Gastrocnemius medialis (tissue), 4 donors: ENCODE measurements at regions not wholly inside any gene's neighbourhood (a gene's known extent, or its start where the extent isn't known, plus 50 kb on each side); places are given as distances from the start of the nearest gene placed in this dataset.

Experiments used
- POLR2A ChIP-seq, 2 donors: fragments of 450-650 bp; IDR thresholded peaks; one replicate each; pipeline ENCODE4 v1.6.1; 2017; ENCODE audit warnings: antibody characterized with exemption in 2 of 2, mild to moderate bottlenecking in 2 of 2, moderate library complexity in 2 of 2
- TF ChIP-seq, protein P1 (sequence below), 5 experiments: fragments of 450-650 bp in 3 of 5; fragments of 200-600 bp in 2 of 5; sonication (generic) in 2 of 5; IDR thresholded peaks in 4 of 5; conservative IDR thresholded peaks in 1 of 5; 1 replicate in 4 of 5; 2 replicates in 1 of 5; pipeline ENCODE4 v1.5.1; 2016 to 2019; ENCODE audit warnings: antibody characterized with exemption in 5 of 5, mild to moderate bottlenecking in 3 of 5, moderate library complexity in 3 of 5

DNA sequence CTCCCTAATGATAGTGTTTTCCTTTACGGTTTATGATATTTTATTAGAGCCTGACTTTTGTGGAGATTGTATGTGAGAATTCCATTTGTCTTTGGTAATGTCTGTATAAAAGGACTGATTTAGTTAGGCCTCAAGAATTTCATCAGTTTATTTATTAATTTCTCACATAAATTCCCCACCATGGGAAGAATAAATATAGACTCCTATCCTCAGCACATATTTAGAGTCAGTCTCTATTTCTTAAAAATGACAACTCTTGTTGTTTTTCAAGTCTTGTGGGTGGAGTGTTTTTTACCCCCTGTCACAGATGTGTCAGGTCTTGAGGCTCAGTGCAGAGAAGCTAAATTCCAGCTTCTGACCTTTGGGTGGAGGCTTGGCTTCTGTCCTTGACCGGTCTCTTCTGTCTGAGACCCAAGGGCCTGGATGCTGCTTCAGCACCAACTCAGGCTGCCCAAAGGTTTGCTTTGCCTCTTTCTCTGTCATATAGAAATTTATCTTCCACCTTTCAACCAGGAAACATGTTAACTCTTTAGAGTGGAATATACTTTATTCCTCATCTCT, 117.3 kb upstream of the INHBA start:
- TF ChIP-seq, protein P1, sequence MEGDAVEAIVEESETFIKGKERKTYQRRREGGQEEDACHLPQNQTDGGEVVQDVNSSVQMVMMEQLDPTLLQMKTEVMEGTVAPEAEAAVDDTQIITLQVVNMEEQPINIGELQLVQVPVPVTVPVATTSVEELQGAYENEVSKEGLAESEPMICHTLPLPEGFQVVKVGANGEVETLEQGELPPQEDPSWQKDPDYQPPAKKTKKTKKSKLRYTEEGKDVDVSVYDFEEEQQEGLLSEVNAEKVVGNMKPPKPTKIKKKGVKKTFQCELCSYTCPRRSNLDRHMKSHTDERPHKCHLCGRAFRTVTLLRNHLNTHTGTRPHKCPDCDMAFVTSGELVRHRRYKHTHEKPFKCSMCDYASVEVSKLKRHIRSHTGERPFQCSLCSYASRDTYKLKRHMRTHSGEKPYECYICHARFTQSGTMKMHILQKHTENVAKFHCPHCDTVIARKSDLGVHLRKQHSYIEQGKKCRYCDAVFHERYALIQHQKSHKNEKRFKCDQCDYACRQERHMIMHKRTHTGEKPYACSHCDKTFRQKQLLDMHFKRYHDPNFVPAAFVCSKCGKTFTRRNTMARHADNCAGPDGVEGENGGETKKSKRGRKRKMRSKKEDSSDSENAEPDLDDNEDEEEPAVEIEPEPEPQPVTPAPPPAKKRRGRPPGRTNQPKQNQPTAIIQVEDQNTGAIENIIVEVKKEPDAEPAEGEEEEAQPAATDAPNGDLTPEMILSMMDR (IDR thresholded peaks at IDR 0.05 in 4 of 5, conservative IDR thresholded peaks at IDR 0.05 in 1 of 5): no peak
- no peak for TF ChIP-seq POLR2A (IDR thresholded peaks at IDR 0.05)
